Activated CD4-positive, alpha-beta T cell treated with anti-CD3 and anti-CD28 coated beads for 36 hours (primary cell): ENCODE measurements at regions not wholly inside any gene's neighbourhood (a gene's known extent, or its start where the extent isn't known, plus 50 kb on each side); places are given as distances from the start of the nearest gene placed in this dataset.

ENCODE experiments used
- ATAC-seq: fragments of 200-7000 bp; cut with Tn5 transposase; one replicate; pipeline ENCODE4 v1.10.0; 2021; ENCODE audit warnings: mild to moderate bottlenecking, moderate library complexity
- CTCF ChIA-PET: fragments of 350-600 bp; sonication (Branson Sonifier 250); formaldehyde crosslinking; loops from one replicate; lab custom pipeline; 2021; ENCODE audit warnings: antibody characterized with exemption; lab: Charles Lee
- POLR2A ChIA-PET: fragments of 350-600 bp; sonication (Branson Sonifier 250); formaldehyde crosslinking; loops from one replicate; lab custom pipeline; 2021; ENCODE audit warnings: antibody characterized with exemption, inconsistent platforms; lab: Charles Lee
- DNase-seq: peaks from one replicate; pipeline ENCODE4 v3.0.0-alpha.2; 2020
- H3K27ac Mint-ChIP-seq: one replicate; pipeline ENCODE4 v1.8.0; 2021; ENCODE audit warnings: mixed read lengths
- H3K27me3 Mint-ChIP-seq: one replicate; pipeline ENCODE4 v1.8.0; 2021; ENCODE audit warnings: mixed read lengths
- H3K36me3 Mint-ChIP-seq: one replicate; pipeline ENCODE4 v1.8.0; 2021; ENCODE audit warnings: low read depth, mixed read lengths
- H3K4me1 Mint-ChIP-seq: one replicate; pipeline ENCODE4 v1.8.0; 2021; ENCODE audit warnings: mixed read lengths
- H3K4me3 Mint-ChIP-seq: one replicate; pipeline ENCODE4 v1.8.0; 2021; ENCODE audit warnings: mild to moderate bottlenecking, moderate library complexity, mixed read lengths
- H3K9me3 Mint-ChIP-seq: one replicate; pipeline ENCODE4 v1.8.0; 2021; ENCODE audit warnings: low read depth, mixed read lengths
- intact Hi-C, 2 experiments: fragments of 100-400 bp; cut with DNase I in 1 of 2; cut with micrococcal nuclease in 1 of 2; formaldehyde crosslinking; loops; one replicate each; pipeline versions ENCODE4 v1.14.2 to v1.15.1; 2022 to 2024; cut with DNase I, micrococcal nuclease

DNA sequence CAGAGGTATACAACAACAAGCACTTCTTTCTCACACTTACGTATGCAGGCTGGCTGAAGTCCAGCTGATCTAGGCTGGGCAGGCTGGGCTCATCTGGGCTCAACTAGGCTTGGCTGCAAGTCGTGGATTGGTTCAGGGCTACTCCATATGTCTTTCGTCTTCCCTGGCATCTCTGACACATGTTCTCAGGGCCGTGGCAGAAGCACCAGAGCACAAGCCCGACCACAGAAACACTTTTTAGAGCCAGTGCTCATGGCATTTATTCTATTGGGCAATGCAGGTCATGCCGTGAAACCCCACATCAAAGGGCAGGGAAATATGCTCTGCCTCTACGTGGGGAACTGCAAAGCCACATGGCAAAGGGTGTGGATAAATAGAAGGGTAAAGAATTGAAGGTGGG is 93.8 kb downstream of the RIN2 start:
- Mint-ChIP-seq H3K36me3 (no peaks in the 10 kb centered on the region), H3K4me3 (no peak overlapping the region), H3K4me1 (no peaks in the 10 kb centered on the region), H3K27ac (no peak overlapping the region), H3K27me3 (peaks cover 8% of the 10 kb centered on the region), H3K9me3 (no peaks in the 10 kb centered on the region)
- ATAC-seq (no peak), DNase-seq (no peak)
- POLR2A ChIA-PET: interaction anchor here (0.6 kb wide), 1 partner anchor 149 kb away, joined by 4 read pairs; no protein-coding TSS in a partner anchor
- CTCF ChIA-PET: no interaction called here
- intact Hi-C loops: no loop called here

GRCh38 chr20:19855416-19855815 is 97.4 kb downstream of the RIN2 start:
- Mint-ChIP-seq H3K36me3 (no peaks in the 10 kb centered on the region), H3K9me3 (no peaks in the 10 kb centered on the region), H3K4me1 (no peaks in the 10 kb centered on the region), H3K4me3 (no peak overlapping the region), H3K27ac (no peak overlapping the region), H3K27me3 (peaks cover 8% of the 10 kb centered on the region)
- intact Hi-C loops: no loop called here
- ChIA-PET CTCF (no interaction called here), POLR2A (no interaction called here)
- ATAC-seq (no peak), DNase-seq (no peak)

- ChIA-PET POLR2A (no interaction called here), CTCF (interaction anchor here (0.8 kb wide), 1 partner anchor 11 kb away, joined by 3 read pairs; no protein-coding TSS in a partner anchor)
- intact Hi-C loops: no loop called here
- DNase-seq (no peak), ATAC-seq (no peak)
- peaks cover 19% of the 10 kb centered on the region for H3K27me3 Mint-ChIP-seq
- no peaks in the 10 kb centered on the region for H3K4me1 Mint-ChIP-seq
- no peak overlapping the region for H3K27ac Mint-ChIP-seq
- no peaks in the 10 kb centered on the region for H3K9me3 Mint-ChIP-seq
- H3K36me3 Mint-ChIP-seq: no peaks in the 10 kb centered on the region
- no peak overlapping the region for H3K4me3 Mint-ChIP-seq
These were observed 100.7 kb downstream of the RIN2 start for GRCh38 chr20:19858466-19859371.

GRCh38 chr20:19859444-19859843 is 101.4 kb downstream of the RIN2 start:
- DNase-seq: no peak

DNA sequence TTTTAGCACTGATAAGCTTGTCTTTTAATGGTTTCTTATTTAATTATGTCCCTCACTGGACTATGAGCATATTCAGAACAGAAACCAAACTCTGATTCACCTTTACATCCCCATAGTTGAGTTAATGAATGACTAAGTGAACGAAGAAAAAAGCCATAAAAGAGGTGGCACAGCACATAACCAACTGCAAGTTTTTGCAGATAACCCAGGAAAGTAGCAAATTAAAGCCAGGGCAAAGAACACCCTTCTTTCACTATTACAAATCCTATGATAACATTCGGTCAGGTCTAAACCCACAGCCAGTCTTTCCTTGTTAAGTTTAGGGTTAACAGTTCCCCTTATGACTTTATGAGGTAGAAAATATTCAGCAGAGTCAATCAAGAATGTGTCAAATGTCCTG is 102.7 kb downstream of the RIN2 start:
- Mint-ChIP-seq H3K4me1 (no peaks in the 10 kb centered on the region), H3K27ac (no peak overlapping the region), H3K9me3 (no peaks in the 10 kb centered on the region), H3K27me3 (peaks cover 19% of the 10 kb centered on the region), H3K36me3 (no peaks in the 10 kb centered on the region), H3K4me3 (no peak overlapping the region)
- ChIA-PET POLR2A (no interaction called here), CTCF (no interaction called here)
- ATAC-seq (no peak), DNase-seq (no peak)
- intact Hi-C loops: no loop called here

More at GRCh38 chr20:19859444-19859843, 101.4 kb downstream of the RIN2 start:
- H3K9me3 Mint-ChIP-seq: no peaks in the 10 kb centered on the region
- ATAC-seq: no peak
- no peaks in the 10 kb centered on the region for H3K4me1 Mint-ChIP-seq
- CTCF ChIA-PET: interaction anchor here (0.6 to 0.8 kb wide), 2 partner anchors 10 to 412 kb away, joined by 3 read pairs; no protein-coding TSS in a partner anchor
- no peak overlapping the region for H3K27ac Mint-ChIP-seq
- H3K36me3 Mint-ChIP-seq: no peaks in the 10 kb centered on the region
- peaks cover 19% of the 10 kb centered on the region for H3K27me3 Mint-ChIP-seq
- intact Hi-C loops: no loop called here
- no peak overlapping the region for H3K4me3 Mint-ChIP-seq
- POLR2A ChIA-PET: no interaction called here

DNA sequence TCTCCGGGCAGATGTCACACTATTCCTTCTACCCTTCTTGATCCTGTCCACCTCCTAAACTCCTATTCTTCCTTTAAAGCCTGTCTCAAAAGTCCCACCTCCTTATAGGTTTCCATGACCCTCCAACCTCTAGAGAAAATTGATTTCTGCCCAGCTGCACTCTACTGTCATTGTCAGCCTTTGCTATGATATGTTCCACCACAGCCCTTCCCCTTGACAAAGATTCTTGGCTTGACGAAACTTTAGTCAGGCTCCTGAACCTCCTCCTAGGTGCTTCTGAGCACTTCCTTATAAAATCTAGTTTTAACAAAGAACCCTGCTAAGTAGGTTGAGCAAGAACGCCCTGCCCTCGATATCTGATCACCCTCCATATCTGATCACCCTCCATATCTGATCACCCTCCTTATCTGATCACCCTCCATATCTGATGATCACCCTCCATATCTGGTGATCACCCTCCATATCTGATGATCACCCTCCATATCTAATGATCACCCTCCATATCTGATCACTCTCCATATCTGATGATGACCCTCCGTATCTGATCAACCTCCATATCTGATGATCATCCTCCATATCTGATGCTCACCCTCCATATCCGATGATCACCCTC is 103.2 kb downstream of the RIN2 start:
- intact Hi-C loops: no loop called here
- ATAC-seq (no peak), DNase-seq (no peak)
- Mint-ChIP-seq H3K9me3 (no peaks in the 10 kb centered on the region), H3K4me3 (no peak overlapping the region), H3K36me3 (no peaks in the 10 kb centered on the region), H3K4me1 (no peaks in the 10 kb centered on the region), H3K27ac (no peak overlapping the region), H3K27me3 (peaks cover 19% of the 10 kb centered on the region)
- ChIA-PET CTCF (no interaction called here), POLR2A (no interaction called here)

- CTCF ChIA-PET: no interaction called here
- no peak for ATAC-seq
- intact Hi-C loops: no loop called here
- POLR2A ChIA-PET: interaction anchor here (0.9 kb wide), 1 partner anchor 36 kb away, joined by 3 read pairs; no protein-coding TSS in a partner anchor
- Mint-ChIP-seq H3K4me1 (no peaks in the 10 kb centered on the region), H3K36me3 (no peaks in the 10 kb centered on the region), H3K27me3 (peaks cover 17% of the 10 kb centered on the region), H3K27ac (no peak overlapping the region), H3K9me3 (no peaks in the 10 kb centered on the region), H3K4me3 (no peak overlapping the region)
- no peak for DNase-seq
These were observed 106.1 kb downstream of the RIN2 start for GRCh38 chr20:19864130-19864529.

DNA sequence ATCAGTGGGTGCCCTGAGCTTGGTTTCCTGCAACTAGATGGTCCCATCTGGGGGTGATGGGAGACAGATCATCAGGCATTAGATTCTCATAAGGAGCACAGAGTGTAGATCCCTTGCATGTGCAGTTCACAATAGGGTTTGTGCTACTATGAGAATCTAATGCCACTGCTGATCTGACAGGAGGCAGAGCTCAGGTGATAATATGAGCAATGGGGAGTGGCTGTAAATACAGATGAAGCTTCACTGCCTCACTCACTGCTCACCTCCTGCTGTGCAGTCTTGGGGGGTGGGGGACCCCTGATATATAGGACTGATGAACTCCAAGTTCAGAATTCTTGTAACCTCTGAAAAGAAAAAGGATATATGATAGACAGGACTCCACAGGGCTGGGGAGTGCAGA is 108.0 kb downstream of the RIN2 start:
- H3K27ac Mint-ChIP-seq: no peak overlapping the region
- no peak for ATAC-seq
- no peak overlapping the region for H3K4me3 Mint-ChIP-seq
- intact Hi-C loops: no loop called here
- CTCF ChIA-PET: no interaction called here
- H3K4me1 Mint-ChIP-seq: no peaks in the 10 kb centered on the region
- H3K36me3 Mint-ChIP-seq: no peaks in the 10 kb centered on the region
- POLR2A ChIA-PET: no interaction called here
- DNase-seq: no peak
- H3K27me3 Mint-ChIP-seq: peaks cover 13% of the 10 kb centered on the region
- no peaks in the 10 kb centered on the region for H3K9me3 Mint-ChIP-seq

DNA sequence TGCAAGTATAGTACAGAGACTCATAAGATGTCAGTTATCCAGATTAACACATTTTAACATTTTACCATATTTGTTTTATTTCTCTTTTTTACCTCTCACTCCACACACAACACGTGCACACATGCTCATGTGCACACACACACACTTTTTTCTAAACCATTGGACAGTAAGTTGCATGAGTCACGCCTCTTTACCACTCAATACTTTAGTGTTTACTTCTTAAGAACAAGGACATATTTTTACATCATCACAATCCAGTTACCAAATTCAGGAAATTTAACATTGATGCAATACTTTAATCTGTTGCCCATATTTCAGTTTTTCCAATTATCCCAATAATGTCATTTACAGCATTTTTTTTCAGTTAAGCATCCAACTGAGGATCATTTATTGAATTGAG is 109.0 kb downstream of the RIN2 start:
- POLR2A ChIA-PET: no interaction called here
- H3K9me3 Mint-ChIP-seq: no peaks in the 10 kb centered on the region
- intact Hi-C loops: no loop called here
- no peaks in the 10 kb centered on the region for H3K4me1 Mint-ChIP-seq
- CTCF ChIA-PET: interaction anchor here (0.8 kb wide), 1 partner anchor 50 kb away, joined by 4 read pairs; no protein-coding TSS in a partner anchor
- H3K27me3 Mint-ChIP-seq: peaks cover 7% of the 10 kb centered on the region
- DNase-seq (no peak), ATAC-seq (no peak)
- H3K27ac Mint-ChIP-seq: no peak overlapping the region
- H3K36me3 Mint-ChIP-seq: no peaks in the 10 kb centered on the region
- no peak overlapping the region for H3K4me3 Mint-ChIP-seq

DNA sequence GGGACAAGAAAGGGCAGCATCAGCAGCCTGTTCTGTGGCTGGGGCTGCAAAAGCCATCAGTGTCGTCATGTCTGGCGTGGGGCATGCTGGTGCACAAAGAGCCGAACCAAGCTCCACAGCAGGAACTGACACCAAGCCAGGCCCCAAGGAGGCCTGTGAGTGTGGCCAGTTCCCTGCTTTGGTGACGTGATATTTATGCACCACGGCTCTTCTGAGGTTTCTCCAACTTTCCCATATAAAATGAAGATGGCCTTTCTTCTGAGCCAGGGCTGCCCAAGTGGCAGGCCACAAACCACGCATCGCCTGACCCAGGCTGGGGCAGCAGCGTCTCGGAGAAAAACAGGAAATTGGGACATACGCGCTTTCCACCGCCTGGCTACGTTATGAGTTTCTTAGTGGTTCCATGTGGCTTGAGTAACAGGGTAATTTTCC is 109.9 kb downstream of the RIN2 start:
- ATAC-seq (no peak), DNase-seq (no peak)
- no peaks in the 10 kb centered on the region for H3K9me3 Mint-ChIP-seq
- CTCF ChIA-PET: interaction anchor here (0.8 kb wide), 1 partner anchor 49 kb away, joined by 4 read pairs; no protein-coding TSS in a partner anchor
- intact Hi-C loops: no loop called here
- H3K4me3 Mint-ChIP-seq: no peak overlapping the region
- H3K27ac Mint-ChIP-seq: no peak overlapping the region
- H3K4me1 Mint-ChIP-seq: no peaks in the 10 kb centered on the region
- POLR2A ChIA-PET: no interaction called here
- H3K36me3 Mint-ChIP-seq: no peaks in the 10 kb centered on the region
- H3K27me3 Mint-ChIP-seq: peaks cover 3% of the 10 kb centered on the region

DNA sequence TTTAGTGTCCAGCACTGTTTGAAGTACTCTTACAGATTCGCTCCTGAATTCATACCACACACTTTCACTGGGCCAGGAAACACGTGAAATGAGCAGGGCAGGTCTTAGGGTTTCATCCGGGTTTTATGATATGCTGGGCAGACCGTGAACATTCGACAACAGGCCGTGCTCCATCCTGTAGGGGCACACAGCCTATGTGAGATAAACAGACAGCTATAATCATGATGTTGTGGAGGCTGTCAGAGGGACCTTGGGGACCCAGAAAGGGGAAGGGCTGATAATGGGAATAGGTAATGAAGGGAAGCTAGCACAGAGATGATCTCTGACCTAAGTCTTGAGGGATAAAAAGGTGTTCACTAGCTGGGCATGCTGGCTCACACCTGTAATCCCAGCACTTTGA is 110.4 kb downstream of the RIN2 start:
- ATAC-seq: no peak
- no peak overlapping the region for H3K27ac Mint-ChIP-seq
- POLR2A ChIA-PET: no interaction called here

More for the DNA sequence above, 110.4 kb downstream of the RIN2 start:
- Mint-ChIP-seq H3K9me3 (no peaks in the 10 kb centered on the region), H3K4me3 (no peak overlapping the region), H3K27me3 (peaks cover 2% of the 10 kb centered on the region), H3K36me3 (no peaks in the 10 kb centered on the region), H3K4me1 (no peaks in the 10 kb centered on the region)
- DNase-seq: no peak
- intact Hi-C loops: no loop called here
- CTCF ChIA-PET: no interaction called here
